ENCODE measurements at regions not wholly inside any gene's neighbourhood (a gene's known extent, or its start where the extent isn't known, plus 50 kb on each side); places are given as distances from the start of the nearest gene placed in this dataset.

GRCh38 chr9:28868228-28868990, 1295.1 kb upstream of the C9orf72 start:
- H3K9ac ChIP-seq (ENCODE audit: low read length): no peak overlapping the region
- H3K36me3 ChIP-seq (replicated peaks; ENCODE audit: insufficient read depth, low read length): no peaks in the 10 kb centered on the region
- H3F3A ChIP-seq (ENCODE audit: insufficient read depth, low read length): no peaks in the 10 kb centered on the region
- no peaks in the 10 kb centered on the region for H3K9me3 ChIP-seq (replicated peaks; ENCODE audit: insufficient read depth, low read length)
- no peaks in the 10 kb centered on the region for H4K20me1 ChIP-seq (ENCODE audit: insufficient read depth, low read length)
- H3K27me3 ChIP-seq (replicated peaks; ENCODE audit: insufficient read depth, low read length): no peaks in the 10 kb centered on the region
- no peak overlapping the region for H3K4me3 ChIP-seq (ENCODE audit: low read length)
- H3K4me1 ChIP-seq (ENCODE audit: low read length): peaks cover 10% of the 10 kb centered on the region
- no peaks in the 10 kb centered on the region for H3K79me2 ChIP-seq (ENCODE audit: low read length)
- TF ChIP-seq EZH2phosphoT487 (IDR thresholded peaks at IDR 0.05; ENCODE audit: low read length): no peak
- DNase-seq: no peak
- no peak overlapping the region for H3K4me2 ChIP-seq (ENCODE audit: low read depth, low read length)
- no peak overlapping the region for H2AFZ ChIP-seq (ENCODE audit: low read length)
- no peak overlapping the region for H3K27ac ChIP-seq (ENCODE audit: low read length)
- H3K9me2 ChIP-seq (replicated peaks; ENCODE audit: insufficient read depth, low read length): no peaks in the 10 kb centered on the region

- no peak for DNase-seq
- no peaks in the 10 kb centered on the region for H3K36me3 ChIP-seq (replicated peaks; ENCODE audit: insufficient read depth, low read length)
- TF ChIP-seq EZH2 (optimal IDR thresholded peaks at IDR 0.05; ENCODE audit: low read depth, low read length): no peak
- no peak for TF ChIP-seq CTCF (IDR thresholded peaks at IDR 0.05; ENCODE audit: low read length)
- no peak for TF ChIP-seq EZH2phosphoT487 (IDR thresholded peaks at IDR 0.05; ENCODE audit: low read length)
These were observed 1309.2 kb upstream of the C9orf72 start for GRCh38 chr9:28882529-28882928.

GRCh38 chr9:28883234-28883633, 1310.0 kb upstream of the C9orf72 start:
- Histone ChIP-seq H3K79me2 (ENCODE audit: low read length) (no peaks in the 10 kb centered on the region), H3K9me3 (replicated peaks; ENCODE audit: insufficient read depth, low read length) (no peaks in the 10 kb centered on the region), H3K4me1 (ENCODE audit: low read length) (no peaks in the 10 kb centered on the region), H3K27ac (ENCODE audit: low read length) (no peak overlapping the region), H3K27me3 (replicated peaks; ENCODE audit: insufficient read depth, low read length) (no peaks in the 10 kb centered on the region), H3K4me3 (ENCODE audit: low read length) (no peak overlapping the region), H3K4me2 (ENCODE audit: low read depth, low read length) (no peak overlapping the region), H2AFZ (ENCODE audit: low read length) (no peak overlapping the region), H3F3A (ENCODE audit: insufficient read depth, low read length) (no peaks in the 10 kb centered on the region), H4K20me1 (ENCODE audit: insufficient read depth, low read length) (no peaks in the 10 kb centered on the region), H3K36me3 (replicated peaks; ENCODE audit: insufficient read depth, low read length) (no peaks in the 10 kb centered on the region), H3K9me2 (replicated peaks; ENCODE audit: insufficient read depth, low read length) (no peaks in the 10 kb centered on the region), H3K9ac (ENCODE audit: low read length) (no peak overlapping the region)
- no peak for TF ChIP-seq EZH2 (optimal IDR thresholded peaks at IDR 0.05; ENCODE audit: low read depth, low read length)
- TF ChIP-seq CTCF (IDR thresholded peaks at IDR 0.05; ENCODE audit: low read length): no peak
- TF ChIP-seq EZH2phosphoT487 (IDR thresholded peaks at IDR 0.05; ENCODE audit: low read length): no peak
- DNase-seq: no peak

More at GRCh38 chr9:28882529-28882928, 1309.2 kb upstream of the C9orf72 start:
- Histone ChIP-seq H3K27me3 (replicated peaks; ENCODE audit: insufficient read depth, low read length) (no peaks in the 10 kb centered on the region), H3K9me2 (replicated peaks; ENCODE audit: insufficient read depth, low read length) (no peaks in the 10 kb centered on the region), H2AFZ (ENCODE audit: low read length) (no peak overlapping the region), H3K79me2 (ENCODE audit: low read length) (no peaks in the 10 kb centered on the region), H4K20me1 (ENCODE audit: insufficient read depth, low read length) (no peaks in the 10 kb centered on the region), H3K4me1 (ENCODE audit: low read length) (no peaks in the 10 kb centered on the region), H3K9me3 (replicated peaks; ENCODE audit: insufficient read depth, low read length) (no peaks in the 10 kb centered on the region), H3K9ac (ENCODE audit: low read length) (no peak overlapping the region), H3K4me3 (ENCODE audit: low read length) (no peak overlapping the region), H3K4me2 (ENCODE audit: low read depth, low read length) (no peak overlapping the region), H3K27ac (ENCODE audit: low read length) (no peak overlapping the region), H3F3A (ENCODE audit: insufficient read depth, low read length) (no peaks in the 10 kb centered on the region)
